ENCODE measurements at regions not wholly inside any gene's neighbourhood (a gene's known extent, or its start where the extent isn't known, plus 50 kb on each side); places are given as distances from the start of the nearest gene placed in this dataset.
"Not testable (repeated sequence)": the region's sequence is repeated elsewhere in the genome, so short reads cannot be mapped to it uniquely, and the experiment has no call there.

GRCh38 chr1:83345375-83345774 lies 653.6 kb downstream of the TTLL7 start:
- ATAC-seq, result not testable (repeated sequence)

DNA sequence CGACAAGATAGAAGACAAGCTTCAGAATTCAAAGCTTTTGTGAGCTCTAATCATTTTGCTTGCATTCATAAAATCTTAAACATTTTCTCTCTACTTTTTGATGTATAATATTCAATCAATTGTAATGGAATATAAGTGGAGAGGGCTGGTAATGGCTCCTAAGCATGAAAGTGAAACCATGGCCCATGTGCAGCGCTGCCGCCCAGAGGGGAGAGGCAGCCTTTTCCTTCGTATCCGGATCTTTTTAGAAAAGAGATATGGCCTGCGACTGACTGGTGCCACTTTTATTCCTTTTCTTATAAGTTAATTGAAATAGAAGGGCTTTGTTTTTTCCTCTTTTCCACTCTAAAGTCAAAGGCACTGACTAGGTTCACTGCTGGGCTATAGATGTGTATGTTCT lies 655.2 kb downstream of the TTLL7 start:
- ATAC-seq, result peak; percentile 38

DNA sequence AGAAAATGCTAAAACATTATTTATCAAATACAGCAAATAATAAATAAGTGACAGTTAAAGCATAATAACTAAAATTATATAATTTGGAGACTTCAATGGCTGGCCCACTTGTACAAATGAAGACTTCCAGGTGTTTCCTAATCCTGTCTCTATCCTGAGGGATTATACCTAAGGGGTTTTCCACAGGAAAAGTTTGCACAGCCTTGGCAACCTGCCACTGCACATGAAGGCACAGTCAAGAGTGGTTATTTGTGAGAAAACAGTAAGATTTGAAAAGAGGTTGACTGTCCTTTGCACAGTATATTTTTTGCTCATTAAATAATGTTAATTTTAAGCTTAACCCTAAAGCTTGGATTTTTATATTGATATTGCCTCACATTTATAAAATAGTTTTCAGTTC lies 655.9 kb downstream of the TTLL7 start:
- ATAC-seq, result not testable (repeated sequence)

- not testable (repeated sequence) for ATAC-seq
Observed at GRCh38 chr1:83332308-83332707, 666.6 kb downstream of the TTLL7 start.

DNA sequence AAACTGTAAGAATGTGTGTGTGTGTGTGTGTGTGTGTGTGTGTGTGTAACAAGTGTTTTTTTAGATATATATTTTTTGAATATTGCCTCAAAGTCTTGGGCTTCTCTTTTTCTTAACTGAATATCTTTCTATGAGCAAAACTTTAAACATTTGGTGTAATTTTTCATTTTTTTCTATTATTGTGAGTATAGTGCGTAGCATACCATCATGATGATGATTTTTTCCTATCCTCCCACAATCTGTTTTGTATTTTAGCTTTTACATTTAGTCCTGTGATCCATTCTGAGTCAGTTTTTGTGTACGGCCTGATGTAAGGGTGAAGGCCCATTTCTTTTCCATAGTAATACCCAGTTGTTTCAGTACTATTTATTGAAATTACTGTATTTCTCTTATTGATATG lies 680.6 kb downstream of the TTLL7 start:
- ATAC-seq, result no peak

- ATAC-seq, result not testable (repeated sequence)
Observed at GRCh38 chr1:83315446-83315845, 683.5 kb downstream of the TTLL7 start.

DNA sequence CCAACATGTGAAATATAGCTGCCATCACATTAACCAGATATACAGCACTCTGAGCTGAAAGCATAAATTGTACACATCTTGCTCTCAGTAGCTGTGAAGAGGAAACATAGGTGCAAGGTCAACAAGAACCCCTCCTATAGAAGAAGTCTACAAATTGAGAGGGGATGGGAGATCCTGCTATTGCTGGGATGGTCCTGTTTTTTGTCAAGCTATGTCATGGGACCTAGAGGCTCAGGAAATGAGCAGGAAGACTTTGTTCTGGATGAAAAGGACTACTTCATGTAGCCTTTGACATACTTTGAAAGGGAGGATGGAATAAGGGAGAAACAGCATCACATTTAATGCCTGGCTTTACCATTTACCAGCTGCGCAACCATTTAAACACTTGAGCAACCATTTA lies 688.8 kb downstream of the TTLL7 start:
- ATAC-seq, result not testable (repeated sequence)

DNA sequence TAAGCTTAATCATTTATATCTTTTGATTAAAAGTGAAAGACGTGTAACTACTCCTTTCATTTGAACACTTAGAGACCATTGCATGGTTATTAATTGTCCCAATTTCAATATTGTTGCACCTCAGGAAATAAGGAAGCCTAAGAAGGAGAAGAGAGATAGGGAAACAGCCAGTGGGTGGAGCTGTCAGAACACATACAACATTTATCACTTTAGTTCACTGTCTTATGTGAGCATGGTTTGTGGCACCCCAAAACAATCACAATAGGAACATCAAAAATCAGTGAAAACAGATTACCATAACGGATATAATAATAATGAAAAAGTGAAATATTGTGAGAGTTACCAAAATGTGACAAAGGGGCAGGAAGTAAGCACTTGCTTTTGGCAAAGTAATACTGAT lies 689.9 kb downstream of the TTLL7 start:
- not testable (repeated sequence) for ATAC-seq

- not testable (repeated sequence) for ATAC-seq
Observed at GRCh38 chr1:83306811-83307210, 692.1 kb downstream of the TTLL7 start.

DNA sequence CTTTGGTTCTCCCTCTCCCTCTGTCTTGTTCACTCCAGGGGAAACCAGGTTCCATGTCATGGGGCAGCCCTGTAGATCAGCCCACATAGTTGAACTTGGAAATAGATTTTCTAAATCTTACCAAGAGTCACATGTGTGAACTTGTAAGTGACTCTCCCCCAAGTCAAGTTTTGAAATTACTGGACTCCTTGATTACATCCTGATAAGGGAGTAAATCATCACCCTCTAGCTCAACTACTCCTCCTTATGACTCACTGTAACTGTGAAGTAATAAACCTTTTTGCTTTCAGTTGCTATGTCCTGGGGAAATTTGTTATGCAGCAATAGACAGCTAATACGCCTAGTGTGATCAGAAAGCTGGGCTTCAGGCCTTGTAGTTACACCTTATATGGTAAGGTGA lies 703.3 kb downstream of the TTLL7 start:
- peak; percentile 80 to 92 for ATAC-seq

GRCh38 chr1:83287391-83287790 lies 711.5 kb downstream of the TTLL7 start:
- not testable (repeated sequence) for ATAC-seq

GRCh38 chr1:83274656-83275055 lies 724.3 kb downstream of the TTLL7 start:
- ATAC-seq, result not testable (repeated sequence)

GRCh38 chr1:83272484-83272883 lies 726.4 kb downstream of the TTLL7 start:
- not testable (repeated sequence) for ATAC-seq

DNA sequence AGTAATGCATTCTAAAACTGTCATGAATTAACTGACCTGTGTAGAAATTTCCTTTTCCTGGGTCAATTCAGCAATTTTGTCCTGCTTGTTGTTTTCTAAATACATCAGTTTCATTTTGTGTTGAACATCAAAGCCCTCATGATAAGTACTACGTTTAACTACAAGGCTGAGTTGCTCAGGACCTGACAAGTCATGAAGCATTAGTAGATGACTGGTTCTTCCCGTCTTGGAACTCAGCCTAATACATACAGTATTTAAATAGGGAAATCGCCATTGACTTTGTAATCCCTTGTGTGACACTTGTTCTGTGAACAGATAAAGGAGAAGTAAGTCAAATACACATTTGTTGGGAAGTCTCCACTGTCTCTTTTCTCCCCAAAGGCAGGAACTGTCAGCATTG lies 727.1 kb downstream of the TTLL7 start:
- not testable (repeated sequence) for ATAC-seq

DNA sequence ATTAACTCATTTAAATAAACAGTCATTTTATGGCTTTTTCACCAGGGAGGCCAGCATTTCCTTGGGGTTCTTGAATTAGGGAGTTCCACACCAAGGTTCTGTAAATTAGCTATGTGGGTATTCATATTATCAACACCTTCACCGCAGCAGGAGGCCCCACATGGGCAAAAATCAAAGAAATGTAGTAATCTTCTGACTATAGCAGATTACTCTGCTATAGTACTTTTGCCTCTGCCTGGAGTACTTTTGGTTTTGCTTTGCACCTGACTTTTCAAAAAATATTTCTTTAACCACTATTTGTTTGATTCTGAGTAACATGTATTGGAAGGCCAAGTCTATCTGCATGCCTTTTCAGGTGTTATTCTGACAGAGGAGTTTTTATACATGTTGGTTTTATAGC lies 728.1 kb downstream of the TTLL7 start:
- ATAC-seq, result peak; percentile 90 to 93

- not testable (repeated sequence) for ATAC-seq
Observed at GRCh38 chr1:83263808-83264207, 735.1 kb downstream of the TTLL7 start.

DNA sequence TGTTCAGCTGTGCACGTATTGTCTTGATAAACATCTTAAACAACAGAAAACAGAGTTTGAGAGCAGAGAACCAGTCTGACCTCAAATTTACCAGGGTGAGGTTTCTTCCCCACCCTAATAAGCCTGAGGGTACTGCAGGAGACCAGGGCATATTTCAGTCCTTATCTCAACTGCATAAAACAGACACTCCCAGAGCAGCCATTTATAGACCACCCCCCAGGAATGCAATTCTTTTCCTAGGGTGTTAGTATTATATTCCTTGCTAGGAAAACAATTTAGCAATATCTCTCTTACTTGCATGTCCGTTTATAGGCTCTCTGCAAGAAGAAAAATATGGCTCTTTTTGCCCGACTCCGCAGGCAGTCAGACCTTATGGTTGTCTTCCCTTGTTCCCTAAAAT lies 747.2 kb downstream of the TTLL7 start:
- ATAC-seq, result not testable (repeated sequence)

DNA sequence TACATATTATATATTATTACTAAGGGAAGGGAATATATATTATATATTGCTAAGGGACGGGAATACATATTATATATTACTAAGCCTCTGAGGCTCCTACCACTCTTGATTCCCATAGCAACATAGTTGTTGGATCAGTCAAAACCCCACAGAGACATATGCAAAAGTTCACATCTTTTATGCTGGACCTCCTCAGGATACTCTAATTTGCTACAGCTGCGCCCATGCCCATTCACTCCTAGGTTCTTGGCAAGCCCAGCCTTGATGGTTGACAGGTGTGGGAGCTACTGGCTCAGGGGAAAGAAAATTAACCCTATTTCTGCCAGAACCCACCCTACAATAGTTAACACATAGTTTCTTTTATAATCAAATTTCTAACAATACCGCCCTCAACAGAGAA lies 752.2 kb downstream of the TTLL7 start:
- ATAC-seq, result not testable (repeated sequence)

DNA sequence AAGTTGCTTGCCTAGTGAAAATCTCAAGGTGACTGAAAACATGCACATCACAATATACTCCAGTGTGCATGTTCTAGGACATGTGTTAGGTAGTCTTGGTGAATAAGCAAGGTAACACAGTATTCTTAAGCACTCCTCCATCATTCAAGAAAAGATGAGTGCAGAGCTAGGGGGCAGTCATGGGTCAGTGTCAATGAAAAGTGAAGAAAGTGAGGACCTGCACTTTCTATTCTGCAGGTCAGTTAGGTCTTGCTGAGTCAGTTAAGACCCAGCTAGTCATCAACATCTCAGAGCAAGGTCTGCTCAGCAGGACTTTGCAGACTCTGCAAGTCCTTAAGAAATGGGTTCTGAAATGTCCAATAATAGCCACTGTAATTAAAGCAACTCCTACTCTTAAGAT lies 754.1 kb downstream of the TTLL7 start:
- ATAC-seq, result not testable (repeated sequence)

- ATAC-seq, result not testable (repeated sequence)
Observed at GRCh38 chr1:83239568-83239967, 759.4 kb downstream of the TTLL7 start.

DNA sequence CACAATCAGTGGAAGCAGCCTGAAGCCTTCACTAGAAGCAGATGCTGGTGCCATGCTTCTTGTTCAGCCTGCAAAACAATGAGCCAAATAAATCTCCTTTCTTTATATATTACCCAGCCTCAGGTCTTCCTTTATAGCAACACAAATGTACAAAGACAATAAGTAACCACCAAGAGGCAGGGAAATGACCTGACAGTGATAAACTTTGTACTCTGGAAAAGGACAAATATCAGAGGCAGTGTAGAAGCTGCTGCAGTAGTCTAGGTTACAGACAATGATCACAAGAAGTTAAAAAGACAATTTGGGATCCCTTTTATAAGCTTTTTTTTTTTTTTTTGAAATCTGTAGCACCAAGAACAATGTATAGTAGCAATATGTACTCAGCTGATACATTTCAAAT lies 760.3 kb downstream of the TTLL7 start:
- not testable (repeated sequence) for ATAC-seq

- ATAC-seq, result not testable (repeated sequence)
Observed at GRCh38 chr1:83219788-83220187, 779.1 kb downstream of the TTLL7 start.

DNA sequence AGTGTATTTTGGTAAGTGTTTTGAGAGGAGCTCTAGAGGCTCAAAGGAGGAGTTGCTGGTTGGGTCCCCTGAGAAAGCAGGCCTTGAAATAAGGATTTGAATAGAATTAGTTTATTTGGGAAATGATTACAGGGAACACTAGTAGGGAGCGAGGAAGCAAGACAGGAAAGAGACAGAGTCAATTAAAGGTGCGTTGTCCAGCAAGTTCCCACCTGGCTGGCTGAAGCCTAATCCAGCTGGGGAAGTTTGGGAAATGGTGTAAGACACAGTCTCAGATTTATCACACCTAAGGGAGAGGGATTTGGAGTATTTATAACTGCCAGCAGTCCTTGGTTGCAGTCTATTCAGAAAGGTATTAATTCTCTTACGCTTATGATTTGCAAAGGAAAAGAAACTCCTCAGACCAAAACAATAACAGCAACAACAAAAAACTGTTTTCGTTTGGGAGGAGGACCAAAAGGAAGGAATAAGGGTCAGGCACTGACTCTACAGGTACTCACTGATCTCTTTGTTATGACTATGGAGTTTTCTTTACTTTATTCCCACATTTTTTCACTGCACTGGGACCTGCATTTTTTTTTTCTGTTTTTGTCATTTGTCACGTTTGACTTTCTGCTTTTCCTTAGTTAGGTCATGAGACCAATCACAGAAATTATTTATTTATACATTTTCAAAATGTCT lies 780.8 kb downstream of the TTLL7 start:
- not testable (repeated sequence) for ATAC-seq

- ATAC-seq, result not testable (repeated sequence)
Observed at GRCh38 chr1:83214317-83214716, 784.6 kb downstream of the TTLL7 start.

DNA sequence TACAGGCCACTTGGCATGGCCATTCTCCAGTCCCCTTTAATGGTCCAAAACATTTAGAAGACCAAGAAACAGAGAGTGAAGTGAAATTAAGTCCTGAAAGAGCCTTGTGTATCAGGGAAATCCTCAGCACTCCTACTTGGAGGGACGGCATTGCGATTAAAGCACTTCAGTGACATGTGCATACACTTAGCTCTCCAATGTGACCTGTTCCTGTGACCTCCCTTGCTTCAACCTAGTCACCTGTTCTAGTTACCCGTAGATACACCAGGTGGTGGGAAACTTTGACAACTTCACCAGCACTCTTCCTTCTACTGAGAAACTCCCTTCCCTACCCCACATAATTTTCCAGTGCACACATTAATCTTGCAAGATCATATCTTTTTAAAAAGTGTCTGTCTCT lies 785.3 kb downstream of the TTLL7 start:
- ATAC-seq, result not testable (repeated sequence)

Data from activated CD4-positive, CD25-positive, alpha-beta regulatory T cell treated with anti-CD3 and anti-CD28 coated beads, Interleukin-2, amount 50 U/mL, for 24 hours (primary cell).